Brain pericyte (primary cell): ENCODE measurements at regions not wholly inside any gene's neighbourhood (a gene's known extent, or its start where the extent isn't known, plus 50 kb on each side); places are given as distances from the start of the nearest gene placed in this dataset.

Source experiments
- DNase-seq: peaks from one replicate; pipeline ENCODE4 v3.0.0-alpha.2; 2012; ENCODE audit warnings: low read depth, low spot score

- DNase-seq: no peak
Observed at GRCh38 chr10:83357004-83357403, 782.3 kb upstream of the GHITM start.

- DNase-seq: no peak
Observed at GRCh38 chr10:83357627-83358026, 781.7 kb upstream of the GHITM start.

- DNase-seq: no peak
Observed at GRCh38 chr10:83367036-83367435, 772.3 kb upstream of the GHITM start.

- no peak for DNase-seq
Observed at GRCh38 chr10:83371696-83372490, 767.4 kb upstream of the GHITM start.

- DNase-seq: no peak
Observed at GRCh38 chr10:83372646-83373045, 766.7 kb upstream of the GHITM start.

GRCh38 chr10:83373671-83374070 lies 765.6 kb upstream of the GHITM start:
- no peak for DNase-seq

- DNase-seq: no peak
Observed at GRCh38 chr10:83374741-83375140, 764.6 kb upstream of the GHITM start.

GRCh38 chr10:83375274-83375673 lies 764.0 kb upstream of the GHITM start:
- no peak for DNase-seq

GRCh38 chr10:83397806-83398205 lies 741.5 kb upstream of the GHITM start:
- no peak for DNase-seq

GRCh38 chr10:83410570-83410969 lies 728.7 kb upstream of the GHITM start:
- DNase-seq: no peak

GRCh38 chr10:83425306-83425705 lies 714.0 kb upstream of the GHITM start:
- no peak for DNase-seq

- no peak for DNase-seq
Observed at GRCh38 chr10:83427101-83427500, 712.2 kb upstream of the GHITM start.

- no peak for DNase-seq
Observed at GRCh38 chr10:83432261-83433045, 706.9 kb upstream of the GHITM start.

GRCh38 chr10:83433705-83434104 lies 705.6 kb upstream of the GHITM start:
- no peak for DNase-seq

GRCh38 chr10:83448013-83448412 lies 691.3 kb upstream of the GHITM start:
- no peak for DNase-seq

GRCh38 chr10:83458611-83459010 lies 680.7 kb upstream of the GHITM start:
- no peak for DNase-seq

- DNase-seq: no peak
Observed at GRCh38 chr10:83459124-83459523, 680.2 kb upstream of the GHITM start.

- DNase-seq: no peak
Observed at GRCh38 chr10:83469728-83470331, 669.5 kb upstream of the GHITM start.

GRCh38 chr10:83476211-83476610 lies 663.1 kb upstream of the GHITM start:
- no peak for DNase-seq

GRCh38 chr10:83489161-83489560 lies 650.1 kb upstream of the GHITM start:
- no peak for DNase-seq

GRCh38 chr10:83492004-83492403 lies 647.3 kb upstream of the GHITM start:
- DNase-seq: no peak

GRCh38 chr10:83512681-83513080 lies 626.6 kb upstream of the GHITM start:
- DNase-seq: no peak

- DNase-seq: no peak
Observed at GRCh38 chr10:83515001-83515400, 624.3 kb upstream of the GHITM start.
